ENCODE measurements at regions not wholly inside any gene's neighbourhood (a gene's known extent, or its start where the extent isn't known, plus 50 kb on each side); places are given as distances from the start of the nearest gene placed in this dataset.

DNA sequence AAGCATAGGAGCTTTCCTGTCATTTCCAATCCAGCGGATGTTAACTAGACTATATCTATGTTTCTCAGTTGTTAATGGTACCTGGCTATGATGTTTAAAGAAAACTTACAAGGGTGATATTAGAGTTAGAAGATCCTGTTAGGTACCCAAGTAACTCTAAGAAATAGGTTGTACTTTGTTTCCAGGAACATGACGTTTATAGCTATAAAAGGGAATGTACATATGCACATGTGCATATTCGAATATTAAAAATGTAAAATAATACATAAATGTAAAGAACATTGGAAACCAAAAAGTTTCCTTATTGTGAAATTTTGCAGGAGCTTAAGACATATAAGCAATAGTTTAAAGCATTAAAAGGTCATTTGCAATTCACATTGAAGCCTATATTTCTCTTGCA, 247.7 kb upstream of the EDIL3 start:
- TF ChIP-seq POLR2AphosphoS5 (IDR thresholded peaks at IDR 0.05) = no peak
- TF ChIP-seq EP300 (IDR thresholded peaks at IDR 0.05) = no peak

All from esophagus muscularis mucosa (tissue), 3 donors.